Suprapubic skin (tissue), 4 donors: ENCODE measurements at regions not wholly inside any gene's neighbourhood (a gene's known extent, or its start where the extent isn't known, plus 50 kb on each side); places are given as distances from the start of the nearest gene placed in this dataset.

Experiments used
- DNase-seq, 2 donors: peaks; one replicate each; pipeline ENCODE4 v3.0.0-alpha.2; 2019; ENCODE audit warnings: low spot score in 2 of 2
- H3K27ac ChIP-seq: fragments of 200-600 bp; sonication (generic); one replicate; pipeline ENCODE4 v1.5.1; 2019
- H3K27me3 ChIP-seq: fragments of 200-600 bp; sonication (generic); one replicate; pipeline ENCODE4 v1.5.1; 2019
- H3K36me3 ChIP-seq: fragments of 200-600 bp; sonication (generic); one replicate; pipeline ENCODE4 v1.5.1; 2019
- H3K4me1 ChIP-seq: fragments of 200-600 bp; sonication (generic); one replicate; pipeline ENCODE4 v1.5.1; 2019
- H3K4me3 ChIP-seq: fragments of 200-600 bp; sonication (generic); one replicate; pipeline ENCODE4 v1.5.1; 2019; ENCODE audit warnings: mild to moderate bottlenecking
- H3K9me3 ChIP-seq: fragments of 200-600 bp; sonication (generic); one replicate; pipeline ENCODE4 v1.5.1; 2019
- EP300 ChIP-seq: sonication (generic); formaldehyde crosslinking; IDR thresholded peaks from one replicate; pipeline ENCODE4 v1.6.1; 2017; ENCODE audit warnings: antibody characterized with exemption
- POLR2A ChIP-seq, 2 donors: fragments of 450-650 bp; IDR thresholded peaks; one replicate each; pipeline ENCODE4 v1.6.1; 2017; ENCODE audit warnings: antibody characterized with exemption in 2 of 2, mild to moderate bottlenecking in 2 of 2, moderate library complexity in 2 of 2
- POLR2AphosphoS5 ChIP-seq, 3 donors: sonication (generic); formaldehyde crosslinking; IDR thresholded peaks; one replicate each; pipeline ENCODE4 v1.6.1; 2017; ENCODE audit warnings: antibody characterized with exemption in 3 of 3
- WGBS: methylation state at CpG from one replicate; pipeline ENCODE4 v1.1.5; 2018; 5-methylcytosine and 5-hydroxymethylcytosine counted together
- TF ChIP-seq, protein P1 (sequence below), 2 donors: fragments of 200-600 bp in 1 of 2; fragments of 450-650 bp in 1 of 2; sonication (generic) in 1 of 2; IDR thresholded peaks; one replicate each; pipeline ENCODE4 v1.5.1; 2016 to 2019; ENCODE audit warnings: antibody characterized with exemption in 2 of 2, mild to moderate bottlenecking in 1 of 2, moderate library complexity in 1 of 2

DNA sequence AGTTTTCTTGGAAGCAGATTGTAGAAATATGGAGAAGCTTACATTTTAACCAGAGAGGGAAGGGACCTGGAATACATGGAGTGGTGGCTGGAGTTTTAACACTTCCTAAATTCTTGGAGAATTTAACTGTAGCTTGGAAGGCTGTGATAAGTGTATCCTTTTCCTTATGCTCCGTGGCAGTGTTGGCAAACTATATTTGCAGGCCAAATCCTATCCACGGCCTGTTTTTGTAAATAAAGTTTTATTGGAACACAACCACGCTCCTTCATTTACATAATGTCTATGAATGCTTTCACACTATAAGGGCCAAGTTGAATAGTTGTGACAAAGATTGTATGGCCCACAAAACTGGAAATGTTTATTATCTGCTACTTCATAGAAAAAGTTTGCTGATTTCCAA lies 110.6 kb upstream of the MIR17HG start:
- Histone ChIP-seq H3K27ac (no peak overlapping the region), H3K9me3 (no peaks in the 10 kb centered on the region), H3K4me1 (no peaks in the 10 kb centered on the region), H3K4me3 (no peak overlapping the region), H3K36me3 (no peaks in the 10 kb centered on the region), H3K27me3 (no peaks in the 10 kb centered on the region)
- WGBS, result 88% methylated on average over 3 of the region's 3 CpGs
- TF ChIP-seq, protein P1, sequence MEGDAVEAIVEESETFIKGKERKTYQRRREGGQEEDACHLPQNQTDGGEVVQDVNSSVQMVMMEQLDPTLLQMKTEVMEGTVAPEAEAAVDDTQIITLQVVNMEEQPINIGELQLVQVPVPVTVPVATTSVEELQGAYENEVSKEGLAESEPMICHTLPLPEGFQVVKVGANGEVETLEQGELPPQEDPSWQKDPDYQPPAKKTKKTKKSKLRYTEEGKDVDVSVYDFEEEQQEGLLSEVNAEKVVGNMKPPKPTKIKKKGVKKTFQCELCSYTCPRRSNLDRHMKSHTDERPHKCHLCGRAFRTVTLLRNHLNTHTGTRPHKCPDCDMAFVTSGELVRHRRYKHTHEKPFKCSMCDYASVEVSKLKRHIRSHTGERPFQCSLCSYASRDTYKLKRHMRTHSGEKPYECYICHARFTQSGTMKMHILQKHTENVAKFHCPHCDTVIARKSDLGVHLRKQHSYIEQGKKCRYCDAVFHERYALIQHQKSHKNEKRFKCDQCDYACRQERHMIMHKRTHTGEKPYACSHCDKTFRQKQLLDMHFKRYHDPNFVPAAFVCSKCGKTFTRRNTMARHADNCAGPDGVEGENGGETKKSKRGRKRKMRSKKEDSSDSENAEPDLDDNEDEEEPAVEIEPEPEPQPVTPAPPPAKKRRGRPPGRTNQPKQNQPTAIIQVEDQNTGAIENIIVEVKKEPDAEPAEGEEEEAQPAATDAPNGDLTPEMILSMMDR (IDR thresholded peaks at IDR 0.05), result no peak
- TF ChIP-seq POLR2A (IDR thresholded peaks at IDR 0.05) (no peak), POLR2AphosphoS5 (IDR thresholded peaks at IDR 0.05) (no peak), EP300 (no peak)
- no peak for DNase-seq

DNA sequence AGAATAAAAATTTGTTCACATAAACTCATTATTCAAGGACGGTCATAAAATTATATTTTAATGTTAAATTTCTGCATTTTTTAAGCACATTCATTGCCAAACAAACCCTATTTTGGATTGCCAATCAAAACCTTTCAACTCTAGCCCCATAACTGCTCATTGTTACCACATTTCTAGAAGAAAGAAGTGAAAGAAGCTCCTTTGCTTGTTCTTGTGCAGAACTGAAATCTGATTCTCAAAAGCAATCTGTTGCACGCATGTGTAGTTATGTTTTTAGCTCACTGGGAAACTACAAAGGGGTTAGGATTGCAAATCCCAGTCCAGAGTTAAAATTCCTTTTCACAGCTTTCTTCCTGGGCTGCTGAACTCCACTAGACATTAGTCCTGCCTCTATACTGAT lies 109.5 kb upstream of the MIR17HG start:
- no peaks in the 10 kb centered on the region for H3K4me1 ChIP-seq
- no peaks in the 10 kb centered on the region for H3K9me3 ChIP-seq
- no peaks in the 10 kb centered on the region for H3K27me3 ChIP-seq
- TF ChIP-seq POLR2AphosphoS5 (IDR thresholded peaks at IDR 0.05) (no peak), EP300 (no peak), POLR2A (IDR thresholded peaks at IDR 0.05) (no peak)
- TF ChIP-seq, protein P1 (IDR thresholded peaks at IDR 0.05), result no peak
- no peak for DNase-seq
- no peak overlapping the region for H3K4me3 ChIP-seq
- no peak overlapping the region for H3K27ac ChIP-seq
- 80% methylated on average over 2 of the region's 2 CpGs for WGBS
- H3K36me3 ChIP-seq, result no peaks in the 10 kb centered on the region

DNA sequence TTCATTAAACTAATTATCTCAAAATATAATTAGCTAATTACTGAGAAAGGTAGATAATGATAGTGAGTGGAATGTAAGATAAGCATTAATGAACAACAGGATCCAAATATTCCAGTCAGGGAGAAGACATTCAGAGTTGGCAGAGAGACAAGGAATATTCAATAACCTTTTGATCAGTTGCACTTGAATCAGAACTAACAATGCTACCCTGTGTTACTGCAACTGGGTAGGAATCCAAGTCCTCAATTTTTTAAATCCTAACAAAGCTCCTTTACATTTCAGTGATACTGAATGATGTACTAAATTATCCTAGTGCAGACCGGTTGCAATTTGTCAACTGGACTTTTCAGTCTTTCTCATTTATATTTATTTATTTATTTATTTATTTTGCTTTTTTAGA lies 107.1 kb upstream of the MIR17HG start:
- no peaks in the 10 kb centered on the region for H3K9me3 ChIP-seq
- TF ChIP-seq EP300 (no peak), POLR2AphosphoS5 (IDR thresholded peaks at IDR 0.05) (no peak), POLR2A (IDR thresholded peaks at IDR 0.05) (no peak)
- H3K4me3 ChIP-seq, result no peak overlapping the region
- H3K27me3 ChIP-seq, result no peaks in the 10 kb centered on the region
- 57% methylated on average over 1 of the region's 1 CpG for WGBS
- H3K27ac ChIP-seq, result no peak overlapping the region
- no peak for DNase-seq
- H3K4me1 ChIP-seq, result no peaks in the 10 kb centered on the region
- H3K36me3 ChIP-seq, result no peaks in the 10 kb centered on the region

DNA sequence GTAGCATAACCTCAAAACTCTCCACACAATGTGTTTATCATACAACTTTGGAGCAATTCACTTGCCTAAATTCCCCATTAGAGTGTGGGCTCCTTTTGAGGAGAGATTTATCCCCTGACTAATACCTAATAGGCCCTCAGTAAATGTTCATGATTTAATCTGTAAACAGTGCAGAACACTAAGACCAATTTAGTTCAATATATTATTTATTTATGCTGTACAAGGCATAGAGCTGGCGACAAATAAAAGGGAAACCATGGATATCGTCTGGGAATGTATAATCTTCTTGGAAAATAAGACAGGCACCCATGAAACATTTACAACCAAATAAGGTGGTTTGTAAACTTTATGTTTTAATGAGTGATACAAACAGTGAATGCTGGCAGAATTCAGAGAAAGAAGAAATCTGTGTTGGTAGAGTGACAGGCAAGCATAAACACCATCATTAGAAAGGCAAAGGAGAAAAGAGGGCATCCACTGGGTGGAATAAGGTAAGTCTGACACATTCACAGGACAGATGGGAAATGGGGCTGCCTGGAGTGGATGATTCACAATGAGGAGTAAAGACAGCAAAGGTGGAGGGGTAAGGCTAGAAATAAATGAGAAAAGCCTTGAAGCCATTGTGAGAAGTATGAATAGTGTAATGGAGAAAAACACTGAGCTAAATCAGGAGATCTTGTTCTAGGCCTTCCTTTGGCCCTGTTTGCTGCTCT lies 106.1 kb upstream of the MIR17HG start:
- 71% methylated on average over 2 of the region's 2 CpGs for WGBS
- Histone ChIP-seq H3K4me3 (no peak overlapping the region), H3K27me3 (no peaks in the 10 kb centered on the region), H3K9me3 (no peaks in the 10 kb centered on the region), H3K36me3 (no peaks in the 10 kb centered on the region), H3K27ac (no peak overlapping the region), H3K4me1 (no peaks in the 10 kb centered on the region)
- no peak for DNase-seq
- TF ChIP-seq, protein P1 (IDR thresholded peaks at IDR 0.05), result no peak
- no peak for TF ChIP-seq POLR2AphosphoS5 (IDR thresholded peaks at IDR 0.05)
- no peak for TF ChIP-seq EP300
- no peak for TF ChIP-seq POLR2A (IDR thresholded peaks at IDR 0.05)

DNA sequence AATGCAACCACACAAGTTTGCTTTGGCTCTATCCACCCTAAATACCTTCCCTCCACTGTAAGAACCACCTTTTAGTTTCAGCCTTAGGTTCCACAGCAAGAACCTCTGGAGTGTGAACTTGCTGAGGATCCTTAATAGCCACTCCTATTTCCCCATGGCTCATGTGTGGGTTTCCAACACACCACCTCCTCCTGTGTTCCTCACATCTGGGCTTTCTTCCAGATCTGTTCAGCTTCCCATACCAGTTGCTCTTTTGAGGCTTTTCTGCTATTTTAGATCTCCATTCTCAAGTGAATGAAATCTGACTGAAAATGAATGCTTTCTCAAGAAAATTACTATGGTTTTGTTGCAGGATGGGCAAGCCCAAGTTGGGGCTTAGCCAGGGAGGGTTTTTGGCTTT lies 104.8 kb upstream of the MIR17HG start:
- H3K4me1 ChIP-seq, result no peaks in the 10 kb centered on the region
- no peak overlapping the region for H3K4me3 ChIP-seq
- no peak for DNase-seq
- no peaks in the 10 kb centered on the region for H3K36me3 ChIP-seq
- H3K9me3 ChIP-seq, result no peaks in the 10 kb centered on the region
- TF ChIP-seq POLR2AphosphoS5 (IDR thresholded peaks at IDR 0.05), result no peak
- TF ChIP-seq EP300, result no peak
- no peak for TF ChIP-seq POLR2A (IDR thresholded peaks at IDR 0.05)
- TF ChIP-seq, protein P1 (IDR thresholded peaks at IDR 0.05), result no peak
- no peak overlapping the region for H3K27ac ChIP-seq
- no peaks in the 10 kb centered on the region for H3K27me3 ChIP-seq

DNA sequence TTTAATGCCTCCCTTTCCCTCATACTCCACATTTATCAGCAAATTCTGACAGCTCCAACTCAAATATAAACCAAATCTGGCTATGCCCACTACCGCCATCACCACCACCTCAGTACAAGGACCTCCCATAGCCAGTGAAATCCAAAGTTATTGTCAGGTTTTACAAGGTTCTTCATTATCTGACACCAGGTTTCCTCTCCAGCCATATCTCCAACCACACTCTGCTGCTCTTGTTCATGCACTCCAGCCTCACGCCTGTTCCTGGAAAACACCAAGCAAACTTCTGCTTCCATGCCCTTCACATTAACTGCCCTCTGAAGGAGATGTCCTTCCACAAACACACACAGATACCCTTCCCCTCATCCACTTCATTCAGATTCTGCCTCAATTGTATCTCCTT lies 102.2 kb upstream of the MIR17HG start:
- Histone ChIP-seq H3K4me3 (no peak overlapping the region), H3K9me3 (no peaks in the 10 kb centered on the region), H3K4me1 (no peaks in the 10 kb centered on the region), H3K36me3 (no peaks in the 10 kb centered on the region), H3K27me3 (no peaks in the 10 kb centered on the region), H3K27ac (no peak overlapping the region)
- DNase-seq, result no peak
- 81% methylated on average over 2 of the region's 2 CpGs for WGBS
- no peak for TF ChIP-seq POLR2AphosphoS5 (IDR thresholded peaks at IDR 0.05)
- no peak for TF ChIP-seq POLR2A (IDR thresholded peaks at IDR 0.05)
- TF ChIP-seq, protein P1 (IDR thresholded peaks at IDR 0.05), result no peak
- TF ChIP-seq EP300, result no peak
